SK-N-SH (cell line): ENCODE measurements at regions not wholly inside any gene's neighbourhood (a gene's known extent, or its start where the extent isn't known, plus 50 kb on each side); places are given as distances from the start of the nearest gene placed in this dataset.

Experiments used
- CTCF ChIA-PET: fragments of 300-600, 350-600 bp; formaldehyde crosslinking; extraction: SDS; loops from one replicate; lab custom pipeline; 2021; lab: Yijun Ruan, JAX
- POLR2A ChIA-PET: fragments of 350-600 bp; sonication (Branson Sonifier 250); formaldehyde crosslinking; extraction: SDS; loops from one replicate; lab custom pipeline; 2020; ENCODE audit warnings: antibody characterized with exemption, inconsistent platforms; lab: Yijun Ruan, JAX
- DNase-seq: peaks from one replicate; pipeline ENCODE4 v3.0.0; 2012
- H2AFZ ChIP-seq: fragments of 200-600 bp; sonication (generic); 2 replicates; pipeline ENCODE4 v1.8.1; 2016; ENCODE audit warnings: antibody characterized with exemption, mild to moderate bottlenecking, low read depth
- H3F3A ChIP-seq: fragments of 200-600 bp; sonication (generic); replicated peaks from 2 replicates; pipeline ENCODE3; 2016; ENCODE audit warnings: antibody characterized with exemption, mild to moderate bottlenecking; ENCODE audit not compliant: insufficient read depth
- H3K27ac ChIP-seq, 2 experiments: fragments of 200-500 bp in 1 of 2; fragments of 200-600 bp in 1 of 2; sonication (Bioruptor generic) in 1 of 2; sonication (generic), shearing (Covaris generic) in 1 of 2; 2 replicates each; pipeline versions ENCODE4 v1.5.1 to v1.6.1; 2014 to 2016; ENCODE audit warnings: low read depth in 2 of 2, inconsistent platforms in 1 of 2, low read length in 1 of 2, mild to moderate bottlenecking in 1 of 2, mixed read lengths in 1 of 2
- H3K27me3 ChIP-seq: fragments of 200-600 bp; sonication (generic), shearing (Covaris generic); 2 replicates; pipeline ENCODE4 v1.6.1; 2016; ENCODE audit warnings: mixed run types; ENCODE audit not compliant: insufficient read depth
- H3K36me3 ChIP-seq, 2 experiments: fragments of 200-500 bp in 1 of 2; fragments of 200-600 bp in 1 of 2; sonication (Bioruptor generic) in 1 of 2; sonication (generic) in 1 of 2; replicated peaks in 1 of 2; 2 replicates each; pipeline versions ENCODE3 to v1.5.1; 2014 to 2016; ENCODE audit warnings: low read length in 1 of 2, mild to moderate bottlenecking in 1 of 2; ENCODE audit not compliant: insufficient read depth in 2 of 2, control insufficient read depth in 1 of 2
- H3K4me1 ChIP-seq, 2 experiments: fragments of 200-500 bp in 1 of 2; fragments of 200-600 bp in 1 of 2; sonication (Bioruptor generic) in 1 of 2; sonication (generic), shearing (Covaris generic) in 1 of 2; 2 replicates each; pipeline versions ENCODE4 v1.5.1 to v1.6.1; 2014 to 2016; ENCODE audit warnings: low read depth in 1 of 2, low read length in 1 of 2, mixed run types in 1 of 2; ENCODE audit not compliant: insufficient read depth in 2 of 2, control insufficient read depth in 1 of 2
- H3K4me2 ChIP-seq: fragments of 200-600 bp; sonication (generic), shearing (Covaris generic); 2 replicates; pipeline ENCODE4 v1.6.1; 2017; ENCODE audit warnings: mixed run types
- H3K4me3 ChIP-seq, 2 experiments: fragments of 200-500 bp in 1 of 2; fragments of 200-600 bp in 1 of 2; sonication (Bioruptor generic) in 1 of 2; sonication (generic), shearing (Covaris generic) in 1 of 2; 2 replicates each; pipeline versions ENCODE4 v1.5.1 to v1.8.1; 2014 to 2016; ENCODE audit warnings: low read depth in 2 of 2, inconsistent platforms in 1 of 2, low read length in 1 of 2, mild to moderate bottlenecking in 1 of 2, mixed read lengths in 1 of 2, moderate library complexity in 1 of 2
- H3K79me2 ChIP-seq: fragments of 200-600 bp; sonication (generic); 2 replicates; pipeline ENCODE4 v1.8.1; 2017; ENCODE audit warnings: mild to moderate bottlenecking; ENCODE audit not compliant: insufficient read depth
- H3K9ac ChIP-seq: fragments of 200-600 bp; sonication (generic); 2 replicates; pipeline ENCODE4 v1.6.1; 2017; ENCODE audit warnings: mixed run types
- H3K9me2 ChIP-seq: fragments of 200-600 bp; sonication (generic); 2 replicates; pipeline ENCODE4 v1.6.1; 2017; ENCODE audit warnings: mixed run types
- H3K9me3 ChIP-seq: fragments of 200-600 bp; sonication (generic); 2 replicates; pipeline ENCODE4 v1.6.1; 2017; ENCODE audit warnings: mixed run types, mild to moderate bottlenecking, moderate library complexity
- H4K20me1 ChIP-seq: fragments of 200-600 bp; sonication (generic); 2 replicates; pipeline ENCODE4 v1.6.1; 2017; ENCODE audit warnings: mild to moderate bottlenecking, mixed run types; ENCODE audit not compliant: insufficient read depth
- CHD2 ChIP-seq: fragments of 150-350 bp; IDR thresholded peaks from 2 replicates; pipeline ENCODE4 v1.6.1; 2018; ENCODE audit warnings: low read length; ENCODE audit not compliant: partially characterized antibody
- CTCF ChIP-seq: fragments of 200-600 bp; sonication (generic); IDR thresholded peaks from 2 replicates; pipeline ENCODE4 v1.6.1; 2017; ENCODE audit warnings: antibody characterized with exemption, mild to moderate bottlenecking, moderate library complexity
- EP300 ChIP-seq, 2 experiments: IDR thresholded peaks; 2 replicates each; pipeline versions ENCODE4 v1.4.0 to v1.6.1; 2012; ENCODE audit warnings: borderline replicate concordance in 1 of 2, low read depth in 1 of 2, low read length in 1 of 2
- FOXJ3 ChIP-seq: sonication (generic); formaldehyde crosslinking; IDR thresholded peaks from 2 replicates; pipeline ENCODE4 v1.5.1; 2020; ENCODE audit warnings: mild to moderate bottlenecking, missing genetic modification reagents
- JUND ChIP-seq: IDR thresholded peaks from 2 replicates; pipeline ENCODE4 v1.4.0; 2012
- MXI1 ChIP-seq: IDR thresholded peaks from 2 replicates; pipeline ENCODE4 v1.6.1; 2012; ENCODE audit warnings: mild to moderate bottlenecking, low read depth, low read length, improper control_type of control experiment
- NRF1 ChIP-seq: IDR thresholded peaks from 2 replicates; pipeline ENCODE4 v1.6.1; 2012; ENCODE audit warnings: low read depth, mild to moderate bottlenecking, low read length
- POLR2AphosphoS5 ChIP-seq: IDR thresholded peaks from 2 replicates; pipeline ENCODE4 v1.6.1; 2012; ENCODE audit warnings: low read depth, low read length
- RAD21 ChIP-seq: IDR thresholded peaks from 2 replicates; pipeline ENCODE4 v1.6.1; 2012; ENCODE audit warnings: mild to moderate bottlenecking, low read length
- RCOR1 ChIP-seq: fragments of 150-350 bp; IDR thresholded peaks from 2 replicates; pipeline ENCODE4 v1.6.1; 2017; ENCODE audit warnings: antibody characterized with exemption, low read length
- SIN3A ChIP-seq: IDR thresholded peaks from 2 replicates; pipeline ENCODE4 v1.6.1; 2012; ENCODE audit warnings: low read depth, mild to moderate bottlenecking, low read length, moderate library complexity, borderline replicate concordance
- SMC3 ChIP-seq: IDR thresholded peaks from 2 replicates; pipeline ENCODE4 v1.6.1; 2012; ENCODE audit warnings: low read depth, low read length, improper control_type of control experiment
- TAF1 ChIP-seq: IDR thresholded peaks from 2 replicates; pipeline ENCODE4 v1.6.1; 2012; ENCODE audit warnings: low read depth, mild to moderate bottlenecking, low read length, moderate library complexity, borderline replicate concordance
- TEAD4 ChIP-seq: IDR thresholded peaks from 2 replicates; pipeline ENCODE4 v1.4.0; 2012; ENCODE audit warnings: mild to moderate bottlenecking, borderline replicate concordance; ENCODE audit not compliant: insufficient read depth
- USF1 ChIP-seq: IDR thresholded peaks from 2 replicates; pipeline ENCODE4 v1.4.0; 2012; ENCODE audit warnings: low read depth, borderline replicate concordance
- YY1 ChIP-seq: IDR thresholded peaks from 2 replicates; pipeline ENCODE4 v1.4.0; 2012; ENCODE audit warnings: low read depth, mild to moderate bottlenecking
- ZBTB33 ChIP-seq: IDR thresholded peaks from 2 replicates; pipeline ENCODE4 v1.4.0; 2012; ENCODE audit warnings: low read depth, borderline replicate concordance
- WGBS: methylation state at CpG from one replicate; pipeline ENCODE4 v1.1.6; 2017; ENCODE audit warnings: low lambda C conversion rate; 5-methylcytosine and 5-hydroxymethylcytosine counted together
- TF ChIP-seq, protein P1 (sequence below): IDR thresholded peaks from 2 replicates; pipeline ENCODE4; 2012

GRCh38 chr17:59464246-59464645, 101.2 kb upstream of the DHX40 start:
- H3K27ac ChIP-seq: no peak overlapping the region
- H3K36me3 ChIP-seq: no peaks in the 10 kb centered on the region
- H3K27me3 ChIP-seq: no peaks in the 10 kb centered on the region
- 84% methylated on average over 5 of the region's 5 CpGs for WGBS
- no peak overlapping the region for H3K9ac ChIP-seq
- no peak overlapping the region for H3K4me2 ChIP-seq
- no peak overlapping the region for H2AFZ ChIP-seq
- ChIA-PET CTCF (interaction anchor here (1.0 to 2.0 kb wide), 4 partner anchors 23 to 153 kb away, joined by 3 to 5 read pairs (median 4); no protein-coding TSS in a partner anchor), POLR2A (no interaction called here)
- H3K9me3 ChIP-seq: no peaks in the 10 kb centered on the region
- no peaks in the 10 kb centered on the region for H3K9me2 ChIP-seq
- H3K4me1 ChIP-seq: no peaks in the 10 kb centered on the region
- TF ChIP-seq ZBTB33: no peak
- TF ChIP-seq CTCF: no peak
- no peak for TF ChIP-seq USF1
- no peak for TF ChIP-seq SIN3A
- no peak for TF ChIP-seq NRF1
- no peak for TF ChIP-seq JUND
- TF ChIP-seq SMC3: no peak
- TF ChIP-seq RCOR1: no peak
- no peak for TF ChIP-seq FOXJ3 (CRISPR knock-in tag)
- no peak for TF ChIP-seq RAD21
- no peak for TF ChIP-seq TEAD4
- TF ChIP-seq MXI1: no peak
- TF ChIP-seq CHD2: no peak
- no peak for TF ChIP-seq YY1
- TF ChIP-seq, protein P1, sequence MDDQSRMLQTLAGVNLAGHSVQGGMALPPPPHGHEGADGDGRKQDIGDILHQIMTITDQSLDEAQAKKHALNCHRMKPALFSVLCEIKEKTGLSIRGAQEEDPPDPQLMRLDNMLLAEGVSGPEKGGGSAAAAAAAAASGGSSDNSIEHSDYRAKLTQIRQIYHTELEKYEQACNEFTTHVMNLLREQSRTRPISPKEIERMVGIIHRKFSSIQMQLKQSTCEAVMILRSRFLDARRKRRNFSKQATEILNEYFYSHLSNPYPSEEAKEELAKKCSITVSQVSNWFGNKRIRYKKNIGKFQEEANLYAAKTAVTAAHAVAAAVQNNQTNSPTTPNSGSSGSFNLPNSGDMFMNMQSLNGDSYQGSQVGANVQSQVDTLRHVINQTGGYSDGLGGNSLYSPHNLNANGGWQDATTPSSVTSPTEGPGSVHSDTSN: no peak
- no peak for TF ChIP-seq TAF1
- TF ChIP-seq POLR2AphosphoS5: no peak
- TF ChIP-seq EP300 (IDR thresholded peaks at IDR 0.05; ENCODE audit: borderline replicate concordance in 1 of 2, low read depth in 1 of 2, low read length in 1 of 2): no peak
- H4K20me1 ChIP-seq: no peaks in the 10 kb centered on the region
- no peak for DNase-seq
- no peaks in the 10 kb centered on the region for H3F3A ChIP-seq
- H3K79me2 ChIP-seq: no peaks in the 10 kb centered on the region
- no peak overlapping the region for H3K4me3 ChIP-seq
